Endothelial cell of umbilical vein (primary cell): ENCODE measurements at regions not wholly inside any gene's neighbourhood (a gene's known extent, or its start where the extent isn't known, plus 50 kb on each side); places are given as distances from the start of the nearest gene placed in this dataset.

Source experiments
- EZH2 ChIP-seq: IDR thresholded peaks from 2 replicates; pipeline ENCODE4 v1.6.1; 2012; ENCODE audit warnings: borderline replicate concordance, low read depth, mild to moderate bottlenecking, moderate library complexity, low read length, inconsistent platforms; ENCODE audit not compliant: severe bottlenecking
- FOS ChIP-seq: IDR thresholded peaks from 2 replicates; pipeline ENCODE4 v1.6.1; 2011; ENCODE audit warnings: mild to moderate bottlenecking, low read length, moderate library complexity, borderline replicate concordance; ENCODE audit not compliant: insufficient read depth
- JUN ChIP-seq: IDR thresholded peaks from 2 replicates; pipeline ENCODE4 v1.6.1; 2011; ENCODE audit warnings: borderline replicate concordance, low read depth; ENCODE audit not compliant: insufficient read length, insufficient read depth
- POLR2A ChIP-seq: IDR thresholded peaks from 2 replicates; pipeline ENCODE4 v1.6.1; 2012; ENCODE audit warnings: low read depth, mild to moderate bottlenecking, control low read depth, low read length
- POLR2AphosphoS5 ChIP-seq: IDR thresholded peaks from 2 replicates; pipeline ENCODE4 v1.6.1; 2012; ENCODE audit warnings: low read depth, mild to moderate bottlenecking, control low read depth, low read length, moderate library complexity; ENCODE audit not compliant: insufficient read depth
- TF ChIP-seq, protein P1 (sequence below), 2 donors: IDR thresholded peaks; 1 replicate in 1 of 2; 2 replicates in 1 of 2; pipeline ENCODE4 v1.5.1; 2011; ENCODE audit warnings: low read length in 2 of 2, mild to moderate bottlenecking in 2 of 2, moderate library complexity in 2 of 2, control low read depth in 1 of 2, inconsistent platforms in 1 of 2, low read depth in 1 of 2; ENCODE audit not compliant: insufficient read depth in 1 of 2; ENCODE audit errors: extremely low read depth in 1 of 2
- TF ChIP-seq, protein P2 (sequence below): IDR thresholded peaks from 2 replicates; pipeline ENCODE4 v1.6.1; 2011; ENCODE audit not compliant: insufficient read depth, insufficient read length

DNA sequence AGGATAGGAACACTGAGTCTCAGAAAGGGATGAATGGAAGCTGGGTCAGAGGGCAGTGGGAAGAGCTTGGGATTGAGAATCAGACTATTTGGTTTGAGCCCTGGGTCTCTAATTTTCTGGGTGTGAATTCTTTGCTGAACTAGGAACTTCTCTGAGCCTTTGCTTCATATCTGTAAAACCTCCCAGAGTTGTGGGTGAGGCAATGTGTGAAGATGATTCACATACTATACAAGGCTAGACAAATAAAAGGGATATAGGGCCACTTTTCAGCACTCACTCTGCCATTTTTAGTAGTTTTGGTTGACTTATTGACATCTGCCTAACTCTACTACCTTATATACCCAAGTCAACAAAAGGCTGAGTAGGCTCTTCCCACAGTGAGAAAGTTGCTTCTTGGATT is 77.7 kb upstream of the JUN start:
- TF ChIP-seq, protein P1, sequence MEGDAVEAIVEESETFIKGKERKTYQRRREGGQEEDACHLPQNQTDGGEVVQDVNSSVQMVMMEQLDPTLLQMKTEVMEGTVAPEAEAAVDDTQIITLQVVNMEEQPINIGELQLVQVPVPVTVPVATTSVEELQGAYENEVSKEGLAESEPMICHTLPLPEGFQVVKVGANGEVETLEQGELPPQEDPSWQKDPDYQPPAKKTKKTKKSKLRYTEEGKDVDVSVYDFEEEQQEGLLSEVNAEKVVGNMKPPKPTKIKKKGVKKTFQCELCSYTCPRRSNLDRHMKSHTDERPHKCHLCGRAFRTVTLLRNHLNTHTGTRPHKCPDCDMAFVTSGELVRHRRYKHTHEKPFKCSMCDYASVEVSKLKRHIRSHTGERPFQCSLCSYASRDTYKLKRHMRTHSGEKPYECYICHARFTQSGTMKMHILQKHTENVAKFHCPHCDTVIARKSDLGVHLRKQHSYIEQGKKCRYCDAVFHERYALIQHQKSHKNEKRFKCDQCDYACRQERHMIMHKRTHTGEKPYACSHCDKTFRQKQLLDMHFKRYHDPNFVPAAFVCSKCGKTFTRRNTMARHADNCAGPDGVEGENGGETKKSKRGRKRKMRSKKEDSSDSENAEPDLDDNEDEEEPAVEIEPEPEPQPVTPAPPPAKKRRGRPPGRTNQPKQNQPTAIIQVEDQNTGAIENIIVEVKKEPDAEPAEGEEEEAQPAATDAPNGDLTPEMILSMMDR (IDR thresholded peaks at IDR 0.05; ENCODE audit: extremely low read depth in 1 of 2, insufficient read depth in 1 of 2, low read depth in 1 of 2, low read length in 2 of 2) = no peak
- TF ChIP-seq EZH2 (no peak), POLR2A (no peak), FOS (no peak), POLR2AphosphoS5 (no peak), JUN (no peak)
- TF ChIP-seq, protein P2, sequence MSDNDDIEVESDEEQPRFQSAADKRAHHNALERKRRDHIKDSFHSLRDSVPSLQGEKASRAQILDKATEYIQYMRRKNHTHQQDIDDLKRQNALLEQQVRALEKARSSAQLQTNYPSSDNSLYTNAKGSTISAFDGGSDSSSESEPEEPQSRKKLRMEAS = no peak
